Activated T-helper 2 cell treated with anti-CD3 and anti-CD28 coated beads, Interferon-gamma antibody, Interleukin-2, Interleukin-4, amounts not matched to agents 10 μg/mL and 5 μg/mL and 100 μg/mL, durations not matched to agents 14 hours and 24 hours and 36 hours (primary cell): ENCODE measurements at regions not wholly inside any gene's neighbourhood (a gene's known extent, or its start where the extent isn't known, plus 50 kb on each side); places are given as distances from the start of the nearest gene placed in this dataset.
A peak's percentile ranks its signal among the peaks of the same experiment; 100 is the strongest.
"Not testable (repeated sequence)": the region's sequence is repeated elsewhere in the genome, so short reads cannot be mapped to it uniquely, and the experiment has no call there.

Source experiments
- DNase-seq: peaks from one replicate; pipeline ENCODE4 v3.0.0; 2021; ENCODE audit warnings: low spot score
- H3K27ac Mint-ChIP-seq: one replicate; pipeline ENCODE4 v1.8.0; 2021; ENCODE audit warnings: mixed read lengths
- H3K27me3 Mint-ChIP-seq: one replicate; pipeline ENCODE4 v1.8.0; 2021; ENCODE audit warnings: low read depth, mixed read lengths
- H3K36me3 Mint-ChIP-seq: one replicate; pipeline ENCODE4 v1.8.0; 2021; ENCODE audit warnings: low read depth, mixed read lengths
- H3K4me1 Mint-ChIP-seq: one replicate; pipeline ENCODE4 v1.8.0; 2021; ENCODE audit warnings: low read depth, mixed read lengths
- H3K4me3 Mint-ChIP-seq: one replicate; pipeline ENCODE4 v1.8.0; 2021; ENCODE audit warnings: low read depth, mild to moderate bottlenecking, moderate library complexity, mixed read lengths
- H3K9me3 Mint-ChIP-seq: one replicate; pipeline ENCODE4 v1.8.0; 2021; ENCODE audit warnings: mixed read lengths
- intact Hi-C: fragments of 100-400 bp; cut with micrococcal nuclease; formaldehyde crosslinking; loops from one replicate; pipeline ENCODE4 v1.15.1; 2023

- H3K27ac Mint-ChIP-seq: no peak overlapping the region
Measured at GRCh38 chr15:83380059-83380458, 67.1 kb upstream of the SH3GL3 start.

GRCh38 chr15:83380682-83381081 lies 66.5 kb upstream of the SH3GL3 start:
- peaks cover 8% of the 10 kb centered on the region for H3K4me1 Mint-ChIP-seq
- DNase-seq: peak; percentile 25
- no peak overlapping the region for H3K4me3 Mint-ChIP-seq
- H3K36me3 Mint-ChIP-seq: no peaks in the 10 kb centered on the region
- intact Hi-C loops: no loop called here
- H3K27me3 Mint-ChIP-seq: peaks cover 28% of the 10 kb centered on the region
- H3K27ac Mint-ChIP-seq: no peak overlapping the region
- H3K9me3 Mint-ChIP-seq: no peaks in the 10 kb centered on the region

More at GRCh38 chr15:83380059-83380458, 67.1 kb upstream of the SH3GL3 start:
- Mint-ChIP-seq H3K4me1 (peaks cover 8% of the 10 kb centered on the region), H3K27me3 (peaks cover 32% of the 10 kb centered on the region), H3K4me3 (no peak overlapping the region), H3K36me3 (no peaks in the 10 kb centered on the region), H3K9me3 (no peaks in the 10 kb centered on the region)
- no peak for DNase-seq
- intact Hi-C loops: no loop called here

GRCh38 chr15:83383608-83384139 lies 63.5 kb upstream of the SH3GL3 start:
- H3K27ac Mint-ChIP-seq, H3K4me3 Mint-ChIP-seq, intact Hi-C loops, DNase-seq, H3K36me3 Mint-ChIP-seq, H3K9me3 Mint-ChIP-seq, H3K4me1 Mint-ChIP-seq: not testable (repeated sequence)
- peaks cover 16% of the 10 kb centered on the region for H3K27me3 Mint-ChIP-seq

DNA sequence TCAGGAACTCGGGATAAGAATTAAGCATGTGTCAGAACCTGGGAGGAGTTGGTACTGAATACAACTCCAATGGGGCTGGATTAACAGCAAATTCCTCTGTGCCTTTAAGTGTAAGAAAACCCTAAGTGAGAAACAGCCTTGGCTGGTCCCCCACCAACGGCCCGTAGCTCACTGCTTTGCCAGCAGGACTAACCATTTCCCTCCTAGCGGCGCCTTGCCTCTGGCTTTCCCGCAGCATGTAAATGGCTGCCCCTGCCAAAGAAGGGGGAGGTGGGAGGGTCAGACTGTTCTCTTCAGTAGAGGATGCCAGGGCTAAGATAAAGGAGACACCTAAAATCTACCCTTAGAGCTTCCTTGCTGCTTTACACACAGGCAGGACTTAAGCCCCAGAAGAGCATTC lies 51.0 kb upstream of the SH3GL3 start:
- no peaks in the 10 kb centered on the region for H3K4me1 Mint-ChIP-seq
- no peaks in the 10 kb centered on the region for H3K36me3 Mint-ChIP-seq
- peaks cover 5% of the 10 kb centered on the region for H3K27me3 Mint-ChIP-seq
- intact Hi-C loops: no loop called here
- no peaks in the 10 kb centered on the region for H3K9me3 Mint-ChIP-seq
- DNase-seq: no peak
- no peak overlapping the region for H3K4me3 Mint-ChIP-seq
- H3K27ac Mint-ChIP-seq: no peak overlapping the region
